NCI-H146 (cell line): ENCODE measurements at regions not wholly inside any gene's neighbourhood (a gene's known extent, or its start where the extent isn't known, plus 50 kb on each side); places are given as distances from the start of the nearest gene placed in this dataset.

ENCODE experiments used
- DNase-seq: peaks from one replicate; lab custom pipeline; 2025; lab: John Stamatoyannopoulos, UW

GRCh38 chr6:8589941-8590729, 154.8 kb upstream of the SLC35B3 start:
- DNase-seq: peak; percentile 9

- no peak for DNase-seq
Observed at GRCh38 chr6:8588176-8588575, 152.8 kb upstream of the SLC35B3 start.

- DNase-seq: no peak
Observed at GRCh38 chr6:8583291-8583690, 147.9 kb upstream of the SLC35B3 start.

GRCh38 chr6:8579372-8579771, 144.0 kb upstream of the SLC35B3 start:
- DNase-seq: no peak

GRCh38 chr6:8578006-8578405, 142.7 kb upstream of the SLC35B3 start:
- no peak for DNase-seq

- no peak for DNase-seq
Observed at GRCh38 chr6:8574749-8575468, 139.6 kb upstream of the SLC35B3 start.

GRCh38 chr6:8574311-8574710, 139.0 kb upstream of the SLC35B3 start:
- DNase-seq: no peak

GRCh38 chr6:8570256-8570920, 135.0 kb upstream of the SLC35B3 start:
- DNase-seq: no peak

GRCh38 chr6:8562125-8562524, 126.8 kb upstream of the SLC35B3 start:
- DNase-seq: no peak

- DNase-seq: no peak
Observed at GRCh38 chr6:8558953-8559352, 123.6 kb upstream of the SLC35B3 start.

- no peak for DNase-seq
Observed at GRCh38 chr6:8557014-8557748, 121.8 kb upstream of the SLC35B3 start.

GRCh38 chr6:8556370-8557013, 121.1 kb upstream of the SLC35B3 start:
- DNase-seq: peak; percentile 54

GRCh38 chr6:8551993-8552392, 116.6 kb upstream of the SLC35B3 start:
- DNase-seq: no peak

GRCh38 chr6:8551386-8551785, 116.0 kb upstream of the SLC35B3 start:
- no peak for DNase-seq

GRCh38 chr6:8549074-8549790, 113.9 kb upstream of the SLC35B3 start:
- DNase-seq: no peak

- no peak for DNase-seq
Observed at GRCh38 chr6:8546496-8546895, 111.2 kb upstream of the SLC35B3 start.

- no peak for DNase-seq
Observed at GRCh38 chr6:8545336-8545735, 110.0 kb upstream of the SLC35B3 start.

- DNase-seq: no peak
Observed at GRCh38 chr6:8543714-8544113, 108.4 kb upstream of the SLC35B3 start.

GRCh38 chr6:8539453-8539852, 104.1 kb upstream of the SLC35B3 start:
- DNase-seq: peak; percentile 4

- no peak for DNase-seq
Observed at GRCh38 chr6:8536122-8536521, 100.8 kb upstream of the SLC35B3 start.

GRCh38 chr6:8535519-8535918, 100.2 kb upstream of the SLC35B3 start:
- DNase-seq: no peak
